ENCODE measurements at regions not wholly inside any gene's neighbourhood (a gene's known extent, or its start where the extent isn't known, plus 50 kb on each side); places are given as distances from the start of the nearest gene placed in this dataset.

DNA sequence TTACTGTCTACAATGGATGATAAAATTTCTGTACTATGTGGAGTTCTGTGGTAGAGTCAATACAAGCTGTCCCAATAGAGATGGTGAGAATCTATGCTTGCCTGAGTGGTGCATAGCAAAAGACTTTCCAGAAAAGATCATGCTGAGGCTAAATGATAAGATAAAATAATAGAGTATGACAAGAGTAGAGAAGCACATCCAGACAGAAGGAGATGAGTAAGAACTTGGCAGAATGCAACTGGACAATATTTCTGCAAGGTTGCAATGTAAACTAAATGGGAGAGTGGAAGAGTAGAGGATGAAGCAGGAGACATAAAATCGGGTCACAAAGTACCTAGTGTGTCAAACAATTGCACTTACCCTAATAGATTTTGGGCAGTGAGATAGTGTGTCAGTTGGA lies 347.6 kb downstream of the MDFIC start (continued):
- no peak for TF ChIP-seq RARB (CRISPR knock-in tag; IDR thresholded peaks at IDR 0.05)
- no peak for TF ChIP-seq TOX (CRISPR knock-in tag; IDR thresholded peaks at IDR 0.05; ENCODE audit: borderline replicate concordance)
- no peak for TF ChIP-seq ZFP30 (CRISPR knock-in tag; IDR thresholded peaks at IDR 0.05)
- TF ChIP-seq ARNTL (CRISPR knock-in tag; IDR thresholded peaks at IDR 0.05; ENCODE audit: borderline replicate concordance, low read depth): no peak

- no peak for ATAC-seq
- TF ChIP-seq, protein P1, sequence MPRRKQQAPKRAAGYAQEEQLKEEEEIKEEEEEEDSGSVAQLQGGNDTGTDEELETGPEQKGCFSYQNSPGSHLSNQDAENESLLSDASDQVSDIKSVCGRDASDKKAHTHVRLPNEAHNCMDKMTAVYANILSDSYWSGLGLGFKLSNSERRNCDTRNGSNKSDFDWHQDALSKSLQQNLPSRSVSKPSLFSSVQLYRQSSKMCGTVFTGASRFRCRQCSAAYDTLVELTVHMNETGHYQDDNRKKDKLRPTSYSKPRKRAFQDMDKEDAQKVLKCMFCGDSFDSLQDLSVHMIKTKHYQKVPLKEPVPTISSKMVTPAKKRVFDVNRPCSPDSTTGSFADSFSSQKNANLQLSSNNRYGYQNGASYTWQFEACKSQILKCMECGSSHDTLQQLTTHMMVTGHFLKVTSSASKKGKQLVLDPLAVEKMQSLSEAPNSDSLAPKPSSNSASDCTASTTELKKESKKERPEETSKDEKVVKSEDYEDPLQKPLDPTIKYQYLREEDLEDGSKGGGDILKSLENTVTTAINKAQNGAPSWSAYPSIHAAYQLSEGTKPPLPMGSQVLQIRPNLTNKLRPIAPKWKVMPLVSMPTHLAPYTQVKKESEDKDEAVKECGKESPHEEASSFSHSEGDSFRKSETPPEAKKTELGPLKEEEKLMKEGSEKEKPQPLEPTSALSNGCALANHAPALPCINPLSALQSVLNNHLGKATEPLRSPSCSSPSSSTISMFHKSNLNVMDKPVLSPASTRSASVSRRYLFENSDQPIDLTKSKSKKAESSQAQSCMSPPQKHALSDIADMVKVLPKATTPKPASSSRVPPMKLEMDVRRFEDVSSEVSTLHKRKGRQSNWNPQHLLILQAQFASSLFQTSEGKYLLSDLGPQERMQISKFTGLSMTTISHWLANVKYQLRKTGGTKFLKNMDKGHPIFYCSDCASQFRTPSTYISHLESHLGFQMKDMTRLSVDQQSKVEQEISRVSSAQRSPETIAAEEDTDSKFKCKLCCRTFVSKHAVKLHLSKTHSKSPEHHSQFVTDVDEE (CRISPR knock-in tag; IDR thresholded peaks at IDR 0.05): no peak
- no peak for TF ChIP-seq BACH2 (CRISPR knock-in tag; IDR thresholded peaks at IDR 0.05; ENCODE audit: borderline replicate concordance)
- TF ChIP-seq ZNF70 (CRISPR knock-in tag; IDR thresholded peaks at IDR 0.05): no peak
- no peak for TF ChIP-seq TOX (CRISPR knock-in tag; IDR thresholded peaks at IDR 0.05; ENCODE audit: borderline replicate concordance)
- TF ChIP-seq ZFP30 (CRISPR knock-in tag; IDR thresholded peaks at IDR 0.05): no peak
- no peak for TF ChIP-seq ZNF8 (CRISPR knock-in tag; IDR thresholded peaks at IDR 0.05)
- TF ChIP-seq CSRNP3 (CRISPR knock-in tag; IDR thresholded peaks at IDR 0.05): no peak
- no peak for TF ChIP-seq TCF4 (CRISPR knock-in tag; IDR thresholded peaks at IDR 0.05; ENCODE audit: borderline replicate concordance)
- TF ChIP-seq OSR1 (CRISPR knock-in tag; IDR thresholded peaks at IDR 0.05): no peak
- TF ChIP-seq, protein P2, sequence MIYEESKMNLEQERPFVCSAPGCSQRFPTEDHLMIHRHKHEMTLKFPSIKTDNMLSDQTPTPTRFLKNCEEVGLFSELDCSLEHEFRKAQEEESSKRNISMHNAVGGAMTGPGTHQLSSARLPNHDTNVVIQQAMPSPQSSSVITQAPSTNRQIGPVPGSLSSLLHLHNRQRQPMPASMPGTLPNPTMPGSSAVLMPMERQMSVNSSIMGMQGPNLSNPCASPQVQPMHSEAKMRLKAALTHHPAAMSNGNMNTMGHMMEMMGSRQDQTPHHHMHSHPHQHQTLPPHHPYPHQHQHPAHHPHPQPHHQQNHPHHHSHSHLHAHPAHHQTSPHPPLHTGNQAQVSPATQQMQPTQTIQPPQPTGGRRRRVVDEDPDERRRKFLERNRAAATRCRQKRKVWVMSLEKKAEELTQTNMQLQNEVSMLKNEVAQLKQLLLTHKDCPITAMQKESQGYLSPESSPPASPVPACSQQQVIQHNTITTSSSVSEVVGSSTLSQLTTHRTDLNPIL (CRISPR knock-in tag; IDR thresholded peaks at IDR 0.05; ENCODE audit: low read depth): no peak
- no peak for TF ChIP-seq PPARA (CRISPR knock-in tag; IDR thresholded peaks at IDR 0.05; ENCODE audit: borderline replicate concordance)
- no peak for TF ChIP-seq PATZ1 (CRISPR knock-in tag; IDR thresholded peaks at IDR 0.05; ENCODE audit: borderline replicate concordance)
- TF ChIP-seq CSDC2 (CRISPR knock-in tag; IDR thresholded peaks at IDR 0.05): no peak
These were observed 345.6 kb downstream of the MDFIC start for GRCh38 chr7:115267503-115267902.

GRCh38 chr7:115260381-115260780 lies 338.5 kb downstream of the MDFIC start:
- TF ChIP-seq OSR1 (CRISPR knock-in tag; IDR thresholded peaks at IDR 0.05) (no peak), PPARA (CRISPR knock-in tag; IDR thresholded peaks at IDR 0.05; ENCODE audit: borderline replicate concordance) (no peak), CSDC2 (CRISPR knock-in tag; IDR thresholded peaks at IDR 0.05) (no peak), CSRNP3 (CRISPR knock-in tag; IDR thresholded peaks at IDR 0.05) (no peak), ESRRG (CRISPR knock-in tag; IDR thresholded peaks at IDR 0.05) (no peak), ZC3H10 (CRISPR knock-in tag; IDR thresholded peaks at IDR 0.05) (no peak), PATZ1 (CRISPR knock-in tag; IDR thresholded peaks at IDR 0.05; ENCODE audit: borderline replicate concordance) (no peak), ZFP30 (CRISPR knock-in tag; IDR thresholded peaks at IDR 0.05) (no peak)
- TF ChIP-seq, protein P1 (CRISPR knock-in tag; IDR thresholded peaks at IDR 0.05): no peak
- no peak for ATAC-seq

Data from SK-N-SH treated with all-trans-retinoic acid at 6 μM for 48 hours (cell line).